ENCODE measurements at regions not wholly inside any gene's neighbourhood (a gene's known extent, or its start where the extent isn't known, plus 50 kb on each side); places are given as distances from the start of the nearest gene placed in this dataset.

GRCh38 chr4:99708551-99708950, 50.9 kb upstream of the C4orf54 start:
- Histone ChIP-seq H3K4me1 (ENCODE audit: control insufficient read depth, extremely low read depth, insufficient read depth, low read length) (peaks cover 21% of the 10 kb centered on the region), H3K4me3 (ENCODE audit: control insufficient read depth in 2 of 3, extremely low read depth in 1 of 3, insufficient read depth in 2 of 3, low read depth in 1 of 3, low read length in 3 of 3) (no peak overlapping the region), H3K36me3 (ENCODE audit: control insufficient read depth in 2 of 2, extremely low read depth in 1 of 2, insufficient read depth in 2 of 2, low read length in 2 of 2) (no peaks in the 10 kb centered on the region), H3K9me1 (ENCODE audit: control insufficient read depth, extremely low read depth, insufficient read depth, low read length) (no peaks in the 10 kb centered on the region), H2AFZ (ENCODE audit: control insufficient read depth, low read length) (no peak overlapping the region), H3K4me2 (ENCODE audit: control insufficient read depth, extremely low read depth, insufficient read depth, low read depth, low read length) (no peak overlapping the region), H4K20me1 (ENCODE audit: control insufficient read depth, extremely low read depth, insufficient read depth, low read length) (no peaks in the 10 kb centered on the region), H3K27me3 (ENCODE audit: control insufficient read depth, extremely low read depth, insufficient read depth, low read length) (no peaks in the 10 kb centered on the region), H3K79me2 (ENCODE audit: control insufficient read depth, insufficient read depth, low read length) (no peaks in the 10 kb centered on the region), H3K9me3 (ENCODE audit: control insufficient read depth, low read depth, low read length) (no peaks in the 10 kb centered on the region), H3K27ac (ENCODE audit: control insufficient read depth, insufficient read depth, low read length) (no peak overlapping the region), H3K9ac (ENCODE audit: control insufficient read depth, extremely low read depth, insufficient read depth, low read length) (no peak overlapping the region)
- TF ChIP-seq EZH2 (IDR thresholded peaks at IDR 0.05; ENCODE audit: low read length) (no peak), CTCF (optimal IDR thresholded peaks at IDR 0.05 in 1 of 3, IDR thresholded peaks at IDR 0.05 in 1 of 3, conservative IDR thresholded peaks at IDR 0.05 in 1 of 3; ENCODE audit: extremely low read depth in 1 of 3, insufficient read depth in 2 of 3, low read length in 3 of 3) (no peak)
- DNase-seq (ENCODE audit: low read depth, low spot score), result no peak
- dilution Hi-C loops (cut with MboI; ENCODE audit: extremely low pct_ligation_motif_present, low sequenced_read_pairs), result no loop called here
- no peak for FAIRE-seq
